Lower leg skin (tissue), 3 donors: ENCODE measurements at regions not wholly inside any gene's neighbourhood (a gene's known extent, or its start where the extent isn't known, plus 50 kb on each side); places are given as distances from the start of the nearest gene placed in this dataset.

Experiments
- CTCF ChIP-seq, 3 donors: fragments of 450-650 bp; IDR thresholded peaks; one replicate each; pipeline ENCODE4 v1.5.1; 2016; ENCODE audit warnings: antibody characterized with exemption in 3 of 3, mild to moderate bottlenecking in 3 of 3, moderate library complexity in 2 of 3
- POLR2A ChIP-seq, 2 donors: fragments of 450-650 bp; IDR thresholded peaks; one replicate each; pipeline ENCODE4 v1.6.1; 2016 to 2017; ENCODE audit warnings: antibody characterized with exemption in 2 of 2, mild to moderate bottlenecking in 1 of 2, moderate library complexity in 1 of 2

GRCh38 chr2:83594241-83595120 is 864.6 kb downstream of the SUCLG1 start:
- TF ChIP-seq CTCF (IDR thresholded peaks at IDR 0.05) = no peak
- TF ChIP-seq POLR2A (IDR thresholded peaks at IDR 0.05) = no peak
